NCI-H2029 (cell line): ENCODE measurements at regions not wholly inside any gene's neighbourhood (a gene's known extent, or its start where the extent isn't known, plus 50 kb on each side); places are given as distances from the start of the nearest gene placed in this dataset.

ENCODE experiments used
- DNase-seq: peaks from one replicate; lab custom pipeline; 2025; lab: John Stamatoyannopoulos, UW

DNA sequence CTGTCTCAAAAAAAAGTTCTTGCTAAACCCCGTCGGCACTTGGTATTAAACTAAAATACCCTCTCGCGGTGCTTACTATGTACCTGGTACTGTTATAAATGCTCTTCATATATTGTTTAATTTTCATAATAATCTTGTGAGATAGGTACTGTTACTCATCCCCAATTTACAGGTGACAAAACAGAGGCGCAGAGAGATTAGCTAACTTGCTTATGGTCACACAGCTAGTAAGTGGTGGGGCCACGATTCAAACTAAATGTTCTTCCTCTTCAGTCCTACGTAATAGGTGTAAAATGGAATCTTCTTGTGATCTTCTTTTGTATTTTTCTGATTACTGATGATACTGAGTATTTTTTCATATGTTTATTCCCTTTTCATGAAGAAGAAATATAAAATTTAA is 51.3 kb downstream of the TET3 start:
- no peak for DNase-seq

DNA sequence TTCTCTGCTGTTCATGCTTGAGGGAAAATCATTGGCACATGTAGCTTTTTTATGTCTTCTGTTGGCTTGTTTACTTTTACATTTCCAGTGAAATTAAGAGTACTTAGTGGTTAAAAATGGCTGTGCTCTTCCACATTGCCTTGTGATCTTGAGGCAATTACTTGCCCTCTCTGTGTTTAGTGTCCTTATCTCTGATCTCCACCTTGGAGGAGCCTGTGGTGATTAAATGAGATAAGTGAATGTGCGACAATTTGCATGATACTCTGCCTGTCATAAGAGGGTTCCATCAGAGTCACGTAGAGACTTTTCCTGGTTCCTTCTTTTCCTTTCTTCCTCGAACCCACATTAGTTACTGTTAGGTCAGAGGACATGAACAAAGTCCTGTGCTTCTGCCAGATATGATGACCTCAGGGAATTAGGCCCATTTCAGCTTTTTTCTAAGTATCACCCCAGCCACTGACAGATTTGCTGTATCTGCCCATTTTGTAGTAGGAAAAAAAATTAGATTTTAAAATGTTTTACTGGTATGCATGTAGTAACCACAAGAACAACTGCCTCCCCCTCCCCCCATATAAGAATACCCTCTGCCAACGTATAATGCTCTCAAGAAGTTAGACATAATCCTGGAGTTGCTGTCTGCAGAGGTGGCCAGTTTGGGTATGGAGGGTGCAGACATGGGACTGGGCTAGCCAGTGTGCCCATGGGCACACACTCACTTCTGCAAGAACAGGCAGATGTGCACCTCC is 51.9 kb downstream of the TET3 start:
- no peak for DNase-seq

DNA sequence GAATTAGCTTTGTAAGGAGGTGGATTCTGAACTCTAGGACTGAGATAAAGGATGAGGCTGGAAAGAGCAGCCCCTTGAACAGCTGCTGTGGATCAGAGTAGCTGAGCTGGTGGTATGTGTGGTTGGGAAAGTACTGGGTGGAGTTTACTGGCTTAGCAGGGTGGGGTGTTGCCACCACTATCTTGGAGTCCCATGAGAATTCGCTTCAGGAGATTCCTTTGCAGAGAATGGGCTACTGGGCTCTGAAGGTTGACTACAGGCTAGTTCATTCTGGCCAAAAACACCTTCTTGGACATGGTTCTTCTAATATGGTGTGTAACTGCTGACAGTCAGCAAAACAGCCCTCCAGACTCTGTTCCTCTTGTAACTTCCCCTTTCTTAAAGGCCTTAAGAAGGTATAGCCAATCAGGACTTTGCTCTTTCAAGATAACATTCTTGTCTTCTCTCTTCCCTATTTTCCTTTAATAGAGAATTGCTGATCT is 52.7 kb downstream of the TET3 start:
- DNase-seq, result no peak

DNA sequence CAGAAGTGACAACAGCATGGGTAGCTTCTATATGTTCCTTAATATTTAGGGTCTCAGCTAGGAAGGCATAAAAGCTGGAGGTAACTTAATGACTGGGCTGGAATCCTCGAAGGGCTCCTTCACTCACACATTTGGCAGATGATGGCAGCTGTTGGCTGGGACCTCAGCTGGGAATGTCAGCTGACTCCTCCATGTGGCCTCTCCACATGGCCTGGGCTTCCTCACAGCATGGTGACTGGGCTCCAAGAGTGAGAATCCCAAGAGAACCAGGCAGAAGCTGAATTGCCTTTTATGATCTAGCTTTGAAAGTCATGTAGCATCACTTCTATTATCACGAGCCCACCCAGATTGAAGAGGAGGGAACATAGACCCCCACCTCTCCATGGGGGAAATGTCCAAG is 54.9 kb downstream of the TET3 start:
- no peak for DNase-seq

DNA sequence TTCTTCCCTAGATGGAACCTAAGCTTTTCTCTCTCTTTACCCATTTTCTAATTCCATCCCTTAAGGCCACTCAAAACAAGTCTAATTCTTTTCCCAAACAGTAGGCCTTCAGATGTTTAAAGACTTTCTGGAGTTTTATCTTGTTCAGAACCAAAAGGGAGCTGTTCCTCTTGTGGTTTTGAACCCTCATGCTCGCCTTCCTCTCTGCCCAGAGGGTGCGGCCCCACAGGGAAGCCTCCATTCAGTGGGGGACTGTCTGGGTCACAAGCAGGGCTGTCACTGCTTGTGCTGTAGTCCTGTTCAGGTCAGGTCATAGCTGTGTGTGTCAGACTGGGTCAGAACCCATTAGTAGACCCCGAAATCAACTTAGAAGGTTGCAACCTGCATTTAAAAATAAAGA is 56.5 kb downstream of the TET3 start:
- no peak for DNase-seq

DNA sequence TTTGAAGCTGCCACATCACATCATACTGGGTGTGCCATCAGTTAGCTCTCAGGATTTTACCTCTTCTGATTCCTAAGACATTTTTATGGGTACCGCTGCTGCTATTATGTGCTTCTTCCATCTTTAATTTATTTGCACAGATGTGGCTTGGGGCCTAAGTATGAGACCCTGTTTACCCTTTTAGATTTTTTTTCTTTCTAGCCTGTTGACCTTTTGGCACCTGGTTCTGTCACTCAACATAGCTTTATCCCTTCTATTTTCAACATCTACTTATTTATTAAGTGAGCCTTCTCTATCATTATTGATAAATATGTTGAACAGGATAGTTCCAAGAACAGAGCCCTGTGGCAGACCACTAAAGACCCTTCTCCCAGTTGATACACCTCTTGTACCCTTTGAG is 57.0 kb downstream of the TET3 start:
- no peak for DNase-seq

DNA sequence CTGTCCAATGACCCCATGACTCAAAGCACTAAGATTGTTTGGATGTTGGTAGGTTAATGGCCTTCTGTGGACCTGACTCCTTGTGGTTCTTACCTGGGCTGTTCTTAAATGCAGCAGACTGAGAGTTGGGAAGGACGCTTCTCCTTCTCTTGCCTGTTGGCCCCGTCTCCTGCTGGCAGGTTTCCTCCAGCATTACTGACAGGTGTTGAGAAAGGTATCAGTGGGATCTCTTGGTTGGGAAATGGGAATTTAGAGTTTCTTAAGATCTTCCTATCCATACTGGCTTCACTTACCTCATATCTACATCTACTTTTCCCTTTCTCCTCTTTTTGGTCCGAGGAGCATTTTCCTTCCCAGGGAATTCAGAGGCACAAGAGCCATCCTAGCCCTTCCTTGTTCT is 57.9 kb downstream of the TET3 start:
- DNase-seq, result no peak

DNA sequence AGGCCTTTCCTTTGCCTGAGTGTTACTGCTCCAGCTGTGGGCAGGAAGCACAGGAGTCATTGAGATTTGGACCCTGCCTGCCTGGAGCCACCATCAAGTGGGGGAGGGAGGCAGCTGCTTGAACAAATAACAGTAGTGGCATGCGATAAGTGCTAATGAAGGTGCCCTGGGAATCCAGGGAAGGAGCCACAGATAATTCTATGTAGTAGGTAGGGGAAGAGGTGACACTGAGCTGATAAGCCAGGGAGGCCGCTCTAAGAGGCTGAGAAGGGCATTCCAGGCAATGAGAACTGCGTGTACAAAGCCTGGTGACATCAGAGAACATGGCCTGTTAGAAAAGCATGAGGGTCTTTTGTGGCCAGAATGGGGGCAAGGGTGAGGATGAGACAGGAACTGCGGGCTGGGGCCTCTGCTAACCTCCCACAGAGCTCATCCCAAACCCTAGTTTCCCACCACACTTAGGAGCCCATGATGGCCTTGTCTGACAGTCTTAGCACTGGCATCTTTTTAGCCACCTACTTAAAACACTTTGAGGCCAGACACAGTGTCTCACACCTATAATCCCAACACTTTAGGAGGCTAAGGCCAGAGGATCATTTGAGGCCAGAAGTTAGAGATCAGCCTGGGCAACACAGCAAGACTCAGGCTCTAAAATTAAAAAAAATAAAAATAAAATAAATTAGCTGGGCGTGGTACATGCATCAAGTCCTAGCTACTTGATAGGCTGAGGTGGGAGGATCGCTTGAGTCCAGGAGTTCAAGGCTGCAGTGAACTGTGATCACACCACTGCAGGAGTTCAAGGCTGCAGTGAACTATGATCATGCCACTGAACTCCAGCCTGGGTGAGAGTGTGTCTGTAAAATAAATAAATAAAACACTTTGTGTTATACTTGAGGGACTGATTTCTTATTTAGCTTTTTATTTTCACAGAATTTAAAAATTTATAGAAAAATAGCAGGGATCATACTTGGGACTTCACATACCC is 58.9 kb downstream of the TET3 start:
- no peak for DNase-seq

DNA sequence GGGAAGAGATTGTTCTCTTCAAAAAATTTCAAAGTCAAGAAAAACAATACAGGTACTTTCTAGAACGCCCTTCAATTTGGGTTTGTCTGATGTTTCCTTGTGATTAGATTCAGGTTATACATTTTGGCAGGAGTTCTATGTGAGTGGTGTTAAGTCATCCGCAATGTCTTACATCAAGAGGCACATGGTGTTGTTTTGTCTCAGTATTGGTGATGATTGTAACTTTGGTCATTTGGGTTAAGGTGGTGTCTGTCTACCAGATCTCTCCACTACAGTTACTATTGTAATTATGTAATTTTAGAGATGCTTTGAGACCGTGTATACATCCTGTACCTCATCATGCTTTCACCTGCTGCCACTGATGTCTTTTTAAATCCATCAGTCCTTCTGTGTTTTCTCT is 60.3 kb downstream of the TET3 start:
- no peak for DNase-seq

DNA sequence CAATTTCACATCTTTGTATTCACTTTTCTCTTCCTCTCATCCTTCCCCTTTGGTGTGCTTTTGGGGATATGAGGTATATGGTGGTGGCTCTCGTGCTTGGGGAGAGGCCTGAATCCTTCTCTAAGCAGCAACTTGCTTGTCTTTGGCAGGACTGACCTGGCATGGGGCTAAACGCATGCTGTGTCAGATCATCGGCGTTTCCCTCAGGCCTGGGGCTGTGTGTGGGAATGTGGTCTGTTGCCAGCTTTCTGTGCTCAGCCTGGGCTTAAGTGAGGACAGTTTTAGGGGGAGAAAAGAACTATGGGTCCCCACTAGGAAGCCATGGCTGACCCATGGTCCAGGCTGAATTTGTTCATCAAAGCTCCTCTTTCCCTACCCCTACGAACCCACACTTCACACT is 60.7 kb downstream of the TET3 start:
- no peak for DNase-seq

DNA sequence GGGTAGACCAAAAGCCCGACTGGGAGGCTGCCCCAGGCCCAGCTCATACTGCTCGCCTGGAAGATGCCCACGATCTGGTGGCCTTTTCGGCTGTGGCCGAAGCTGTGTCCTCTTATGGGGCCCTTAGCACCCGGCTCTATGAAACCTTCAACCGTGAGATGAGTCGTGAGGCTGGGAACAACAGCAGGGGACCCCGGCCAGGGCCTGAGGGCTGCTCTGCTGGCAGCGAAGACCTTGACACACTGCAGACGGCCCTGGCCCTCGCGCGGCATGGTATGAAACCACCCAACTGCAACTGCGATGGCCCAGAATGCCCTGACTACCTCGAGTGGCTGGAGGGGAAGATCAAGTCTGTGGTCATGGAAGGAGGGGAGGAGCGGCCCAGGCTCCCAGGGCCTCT is 61.7 kb downstream of the TET3 start:
- DNase-seq, result no peak

DNA sequence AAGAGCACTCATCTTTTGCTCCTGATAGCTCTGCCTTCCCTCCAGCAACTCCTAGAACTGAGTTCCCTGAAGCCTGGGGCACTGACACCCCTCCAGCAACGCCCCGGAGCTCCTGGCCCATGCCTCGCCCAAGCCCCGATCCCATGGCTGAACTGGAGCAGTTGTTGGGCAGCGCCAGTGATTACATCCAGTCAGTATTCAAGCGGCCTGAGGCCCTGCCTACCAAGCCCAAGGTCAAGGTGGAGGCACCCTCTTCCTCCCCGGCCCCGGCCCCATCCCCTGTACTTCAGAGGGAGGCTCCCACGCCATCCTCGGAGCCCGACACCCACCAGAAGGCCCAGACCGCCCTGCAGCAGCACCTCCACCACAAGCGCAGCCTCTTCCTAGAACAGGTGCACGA is 62.4 kb downstream of the TET3 start:
- DNase-seq, result no peak

DNA sequence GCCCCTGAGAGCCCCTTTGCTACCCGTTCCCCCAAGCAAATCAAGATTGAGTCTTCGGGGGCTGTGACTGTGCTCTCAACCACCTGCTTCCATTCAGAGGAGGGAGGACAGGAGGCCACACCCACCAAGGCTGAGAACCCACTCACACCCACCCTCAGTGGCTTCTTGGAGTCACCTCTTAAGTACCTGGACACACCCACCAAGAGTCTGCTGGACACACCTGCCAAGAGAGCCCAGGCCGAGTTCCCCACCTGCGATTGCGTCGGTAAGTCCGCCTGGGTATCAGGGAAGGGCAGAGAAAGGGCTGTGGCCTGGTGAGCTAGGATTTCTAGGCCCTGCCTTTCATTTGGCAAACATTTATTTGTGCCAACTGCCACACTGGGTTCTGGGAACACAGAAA is 63.4 kb downstream of the TET3 start:
- no peak for DNase-seq

DNA sequence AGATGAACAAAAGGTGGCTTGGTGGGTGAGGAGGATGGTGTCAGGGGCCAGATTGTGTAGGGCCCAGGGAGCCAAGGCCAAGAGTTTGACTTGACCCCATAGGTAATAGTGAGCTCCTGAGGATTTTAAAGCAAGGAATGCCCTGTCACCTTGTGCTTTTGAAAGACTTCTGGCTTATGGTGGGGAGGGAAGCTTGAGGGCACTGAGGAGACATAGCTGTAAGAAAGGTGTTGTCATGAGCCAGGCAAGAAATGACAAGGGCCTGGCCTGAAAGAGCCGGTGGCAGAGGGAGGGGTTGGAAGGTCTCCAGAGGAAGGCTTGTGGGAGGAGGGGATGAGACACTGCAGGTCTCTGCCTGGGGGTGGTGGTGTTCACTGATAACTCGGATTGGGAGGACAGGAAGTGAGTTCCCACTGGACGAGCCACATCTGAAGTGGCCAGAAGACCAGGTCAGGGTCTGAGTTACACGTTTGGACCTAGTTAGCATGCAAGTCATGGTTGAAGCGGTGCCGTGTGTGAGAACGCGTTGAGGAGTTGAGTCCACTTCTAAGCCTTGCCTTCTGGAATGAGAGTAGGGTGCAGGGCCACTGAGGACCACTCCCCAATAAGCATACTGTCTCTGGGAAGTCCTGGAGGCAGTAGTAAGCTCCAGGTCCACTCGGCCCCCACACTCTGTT is 64.3 kb downstream of the TET3 start:
- no peak for DNase-seq

DNA sequence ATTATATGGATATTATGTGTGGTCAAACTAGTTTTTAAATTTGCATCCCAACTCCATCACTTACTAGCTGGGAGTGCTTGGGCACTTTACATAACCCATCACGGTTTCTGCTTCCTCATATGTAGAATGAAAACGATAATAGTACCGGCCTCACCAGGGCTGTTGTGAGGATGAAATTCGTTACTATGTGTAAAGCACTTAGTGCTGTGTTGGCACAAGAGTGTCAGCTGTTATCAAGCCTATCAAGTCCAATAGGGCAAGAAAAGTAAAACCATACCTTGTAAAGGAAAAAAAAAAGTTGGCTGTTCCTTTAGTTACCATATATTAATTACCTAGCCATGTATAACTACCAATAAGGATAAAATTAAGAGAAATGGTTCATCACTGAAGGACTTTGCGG is 65.4 kb downstream of the TET3 start:
- DNase-seq, result no peak

DNA sequence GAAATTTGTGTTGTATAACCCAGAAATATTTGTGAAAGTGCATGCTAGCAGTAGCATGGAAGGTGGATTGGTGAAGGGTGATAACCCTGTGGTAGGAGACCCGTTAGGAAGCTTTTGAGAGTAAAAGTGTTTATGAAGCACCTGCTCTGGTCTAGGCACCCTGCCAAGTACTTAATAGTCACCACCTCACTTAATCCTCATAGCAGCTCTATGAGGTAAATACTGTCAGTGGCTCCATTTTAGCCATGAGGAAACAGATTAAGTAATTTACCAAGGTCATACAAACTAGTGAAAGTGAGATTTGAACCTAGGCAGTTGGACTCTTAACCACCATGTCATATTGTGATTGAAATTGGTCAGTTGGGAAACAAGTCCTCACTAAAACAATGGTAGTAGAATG is 66.8 kb downstream of the TET3 start:
- DNase-seq, result peak; percentile 73

DNA sequence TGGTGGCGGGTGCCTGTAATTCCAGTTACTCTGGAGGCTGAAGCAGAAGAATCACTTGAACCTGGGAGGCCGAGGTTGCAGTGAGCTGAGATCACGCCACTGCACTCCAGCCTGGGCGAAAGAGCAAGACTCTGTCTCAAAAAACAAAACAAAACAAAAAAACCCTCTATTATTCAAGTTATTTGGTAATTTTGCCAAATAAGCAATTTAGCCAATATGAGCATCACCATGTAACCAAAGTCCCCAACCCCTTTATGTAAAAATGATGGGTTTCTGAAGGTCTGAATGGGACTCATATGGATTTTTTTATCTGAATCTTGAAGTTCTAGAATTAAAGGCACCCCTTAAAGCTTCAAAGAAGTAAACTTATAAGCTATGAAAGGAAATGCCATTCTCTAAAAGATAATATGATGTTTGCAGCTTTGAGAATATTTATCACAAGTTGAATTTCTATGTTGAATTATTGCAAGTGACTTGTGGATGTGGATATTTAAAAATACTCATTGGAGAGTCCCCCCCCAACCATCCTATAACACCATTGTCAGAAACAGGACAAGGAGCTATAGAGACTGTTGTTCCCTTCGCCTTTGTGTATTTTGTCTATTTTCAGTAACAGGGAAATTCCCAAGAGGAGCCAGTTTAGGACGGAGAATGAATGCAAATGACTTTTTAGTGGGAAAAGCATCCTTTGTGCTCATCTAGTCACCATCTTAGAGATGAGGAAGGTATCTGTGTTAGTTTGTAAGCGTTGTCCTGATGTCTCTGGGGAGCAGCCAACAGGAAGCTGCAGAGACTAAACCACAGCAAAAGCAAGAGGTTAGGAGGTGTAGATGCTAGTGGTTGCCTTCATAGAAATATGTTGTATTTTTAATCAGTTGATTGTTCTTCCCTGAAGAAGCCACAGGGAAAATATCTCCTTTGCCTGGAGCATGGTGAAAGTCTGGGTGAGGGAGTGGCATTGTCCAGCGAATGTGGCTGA is 68.3 kb downstream of the TET3 start:
- DNase-seq, result no peak

DNA sequence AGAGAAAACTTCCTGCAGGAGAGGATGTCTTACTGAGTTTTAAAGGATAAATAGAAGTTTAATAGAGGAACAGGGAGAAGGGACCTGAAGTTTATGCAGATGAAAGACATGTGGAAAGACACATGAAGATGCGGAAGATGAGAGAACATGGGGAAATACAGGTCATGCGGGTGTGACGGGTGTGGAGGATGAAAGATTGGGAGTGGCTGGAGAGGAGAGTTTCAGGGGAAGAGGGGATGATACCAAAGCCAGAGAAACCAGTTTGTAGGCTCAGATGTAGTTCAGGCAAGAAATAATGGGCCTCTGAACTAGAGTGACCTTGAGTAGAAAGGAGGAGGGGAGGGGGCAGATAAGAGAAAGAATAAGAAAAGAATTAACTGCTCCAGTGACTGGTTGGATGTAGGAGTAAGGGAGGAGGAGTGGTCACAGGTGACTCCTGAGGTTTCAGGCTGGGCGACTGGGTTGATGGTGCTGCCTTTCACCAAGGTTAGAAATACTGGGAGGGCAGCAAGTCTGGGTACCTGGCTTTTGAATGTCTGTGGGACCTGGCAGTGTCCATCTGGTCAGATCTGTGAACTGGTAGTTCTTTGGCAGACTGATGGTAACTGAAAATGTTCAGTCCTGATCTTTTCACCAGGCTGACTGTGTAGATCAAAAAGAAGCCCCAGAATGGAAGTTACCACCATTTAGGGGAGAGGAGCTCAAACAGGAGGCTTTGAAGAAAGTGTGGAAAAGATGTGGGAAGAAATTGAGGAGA is 69.4 kb downstream of the TET3 start:
- DNase-seq, result no peak

DNA sequence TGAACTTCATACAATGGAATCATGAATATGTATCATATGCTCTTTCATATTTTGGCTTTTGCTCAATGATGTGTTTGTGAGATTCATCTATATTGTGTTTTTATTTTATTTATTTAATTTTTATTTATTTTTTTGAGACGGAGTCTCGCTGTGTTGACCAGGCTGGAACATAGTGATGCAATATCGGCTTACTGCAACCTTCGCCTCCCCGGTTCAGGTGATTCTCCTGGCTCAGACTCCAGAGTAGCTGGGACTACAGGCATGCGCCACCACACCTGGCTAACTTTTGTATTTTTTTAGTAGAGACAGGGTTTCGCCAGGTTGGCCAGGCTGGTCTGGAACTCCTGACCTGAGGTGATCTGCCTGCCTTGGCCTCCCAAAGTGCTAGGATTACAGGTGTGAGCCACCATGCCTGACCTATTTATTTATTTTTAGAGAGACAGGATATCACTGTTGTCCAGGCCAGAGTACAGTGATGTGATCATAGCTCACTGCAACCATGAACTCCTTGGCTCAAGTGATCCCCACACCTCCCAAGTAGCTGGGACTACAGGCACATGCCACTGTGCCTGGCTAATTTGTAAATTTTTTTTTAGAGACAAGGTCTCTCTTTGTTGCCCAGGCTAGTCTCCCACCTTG is 74.5 kb downstream of the TET3 start:
- no peak for DNase-seq

DNA sequence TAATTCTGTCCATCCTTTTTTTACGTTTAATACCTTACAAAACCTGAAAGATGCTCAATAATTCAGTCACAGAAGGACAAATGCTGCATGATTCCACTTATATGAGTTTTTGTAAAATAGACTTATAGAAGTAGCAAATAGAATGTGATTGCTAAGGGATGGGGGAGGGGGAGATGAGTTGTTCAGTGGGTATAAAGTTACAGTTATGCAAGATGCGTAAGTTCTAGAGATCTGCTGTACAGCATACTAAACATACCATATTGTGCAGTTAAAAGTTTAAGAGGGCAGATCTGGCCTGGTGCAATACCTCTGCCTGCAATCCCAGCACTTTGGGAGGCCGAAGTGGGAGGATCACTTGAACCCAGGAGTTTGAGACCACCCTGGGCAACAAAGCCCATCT is 78.8 kb downstream of the TET3 start:
- no peak for DNase-seq
